HG03045 (cell line): ENCODE measurements at regions not wholly inside any gene's neighbourhood (a gene's known extent, or its start where the extent isn't known, plus 50 kb on each side); places are given as distances from the start of the nearest gene placed in this dataset.
"Not testable (repeated sequence)": the region's sequence is repeated elsewhere in the genome, so short reads cannot be mapped to it uniquely, and the experiment has no call there.

Experiments used
- ATAC-seq: cut with Tn5 transposase; IDR thresholded peaks from one replicate; pipeline ENCODE4 v1.9.1; 2021; ENCODE audit warnings: mild to moderate bottlenecking, moderate library complexity; ENCODE audit not compliant: unreplicated experiment

DNA sequence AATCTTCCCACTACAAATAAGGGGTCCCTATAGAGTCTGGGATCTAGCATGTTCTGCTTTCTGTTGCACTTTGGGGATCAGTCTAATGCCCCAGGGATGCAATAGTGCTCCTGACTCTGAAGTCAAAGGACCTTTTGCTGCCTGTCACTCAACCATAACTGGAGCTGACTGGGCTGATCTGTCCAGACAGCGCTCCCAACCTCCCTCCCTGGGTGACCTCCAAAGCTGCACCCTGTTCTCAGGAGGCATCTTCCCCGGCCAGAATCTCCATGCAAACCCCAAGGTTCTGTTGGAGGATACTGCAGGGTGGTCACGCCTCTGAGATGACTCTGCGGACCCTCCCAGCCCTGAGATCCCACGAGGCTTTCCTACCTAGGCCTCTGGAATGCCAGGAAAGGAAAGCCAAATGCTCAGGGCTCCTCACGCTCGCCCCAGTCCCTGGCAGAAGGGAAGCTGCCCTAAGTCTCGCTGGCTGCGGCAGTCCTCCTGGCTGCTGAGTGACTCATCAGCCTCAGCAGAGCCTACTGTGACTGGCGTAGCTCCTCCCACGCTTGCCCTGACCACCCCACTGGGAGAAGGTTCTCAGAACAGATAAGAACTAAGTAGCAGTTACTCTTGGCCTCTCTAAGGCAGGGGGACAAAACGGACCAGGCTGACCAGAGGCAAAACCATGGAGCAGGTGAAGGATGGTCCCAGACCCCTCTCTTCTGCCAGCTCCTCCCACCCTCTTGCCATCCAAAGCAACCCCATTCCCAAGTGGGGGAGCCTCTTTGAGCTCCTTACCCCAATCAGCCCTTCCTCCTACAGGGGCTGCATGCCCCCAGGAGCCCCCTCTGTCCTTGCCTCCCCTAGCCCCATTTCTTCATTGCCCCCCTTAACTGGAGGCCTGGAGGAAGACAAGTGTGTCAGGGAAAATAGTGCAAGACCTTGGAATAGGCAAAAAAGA lies 124.1 kb upstream of the TNRC6C start:
- no peak for ATAC-seq

DNA sequence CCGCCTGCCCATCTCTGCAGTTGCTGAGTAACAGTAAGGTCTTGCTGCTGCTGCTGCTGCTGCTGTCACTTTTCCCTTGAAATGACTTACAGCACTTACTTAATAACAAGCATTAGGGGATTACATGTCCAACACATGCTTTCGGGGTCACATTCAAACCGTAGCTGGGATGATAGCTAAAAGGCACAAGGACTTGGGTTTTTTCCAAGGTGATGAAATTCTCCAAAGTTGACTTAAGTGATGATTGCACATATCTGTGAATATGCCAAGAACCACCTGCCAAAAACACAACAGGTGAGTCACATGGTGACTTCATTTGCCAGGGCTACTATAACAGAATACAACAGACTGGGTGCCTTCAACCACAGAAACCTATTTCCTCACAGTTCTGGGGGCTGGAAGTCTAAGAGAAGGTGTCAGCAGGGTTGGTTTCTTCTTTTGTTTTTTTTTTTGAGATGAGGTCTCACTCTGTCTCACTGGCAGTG lies 121.9 kb upstream of the TNRC6C start:
- no peak for ATAC-seq

DNA sequence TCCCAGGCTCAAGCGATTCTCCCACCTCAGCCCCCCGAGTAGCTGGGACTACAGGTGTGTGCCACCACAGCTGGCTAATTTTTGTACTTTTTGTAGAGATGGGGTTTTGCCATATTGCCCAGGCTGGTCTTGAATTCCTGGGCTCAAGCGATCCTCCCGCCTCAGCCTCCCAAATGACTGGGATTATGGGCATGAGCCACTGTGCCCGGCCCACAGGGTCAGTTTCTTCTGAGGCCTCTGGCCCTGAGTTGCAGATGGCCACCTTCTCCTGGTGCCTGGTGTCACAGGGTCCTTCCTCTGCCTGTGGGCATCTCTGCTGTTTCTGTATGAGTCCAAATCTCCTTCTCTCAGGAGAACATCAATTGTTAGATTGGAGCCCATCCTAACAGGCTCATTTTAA lies 121.4 kb upstream of the TNRC6C start:
- ATAC-seq: not testable (repeated sequence)

DNA sequence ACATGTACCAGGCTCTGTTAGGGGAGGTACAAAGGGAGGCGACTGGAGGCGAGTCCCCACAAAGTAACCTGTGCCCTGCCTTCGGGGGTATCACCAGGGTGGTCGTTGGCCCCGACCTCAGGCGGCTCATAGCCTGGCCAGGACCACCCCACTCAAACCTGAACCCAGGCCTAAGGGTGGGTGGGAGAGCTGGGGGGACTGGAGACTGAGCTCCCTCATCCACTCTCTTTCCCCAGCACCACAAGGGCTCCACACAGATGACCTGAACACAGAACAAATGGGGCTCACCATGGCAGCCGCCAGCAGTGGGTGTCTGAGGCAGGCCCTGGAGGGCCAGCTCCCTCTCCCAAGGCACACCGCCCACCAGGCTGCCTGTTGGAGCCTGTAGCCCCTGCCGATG lies 120.6 kb upstream of the TNRC6C start:
- ATAC-seq: no peak

DNA sequence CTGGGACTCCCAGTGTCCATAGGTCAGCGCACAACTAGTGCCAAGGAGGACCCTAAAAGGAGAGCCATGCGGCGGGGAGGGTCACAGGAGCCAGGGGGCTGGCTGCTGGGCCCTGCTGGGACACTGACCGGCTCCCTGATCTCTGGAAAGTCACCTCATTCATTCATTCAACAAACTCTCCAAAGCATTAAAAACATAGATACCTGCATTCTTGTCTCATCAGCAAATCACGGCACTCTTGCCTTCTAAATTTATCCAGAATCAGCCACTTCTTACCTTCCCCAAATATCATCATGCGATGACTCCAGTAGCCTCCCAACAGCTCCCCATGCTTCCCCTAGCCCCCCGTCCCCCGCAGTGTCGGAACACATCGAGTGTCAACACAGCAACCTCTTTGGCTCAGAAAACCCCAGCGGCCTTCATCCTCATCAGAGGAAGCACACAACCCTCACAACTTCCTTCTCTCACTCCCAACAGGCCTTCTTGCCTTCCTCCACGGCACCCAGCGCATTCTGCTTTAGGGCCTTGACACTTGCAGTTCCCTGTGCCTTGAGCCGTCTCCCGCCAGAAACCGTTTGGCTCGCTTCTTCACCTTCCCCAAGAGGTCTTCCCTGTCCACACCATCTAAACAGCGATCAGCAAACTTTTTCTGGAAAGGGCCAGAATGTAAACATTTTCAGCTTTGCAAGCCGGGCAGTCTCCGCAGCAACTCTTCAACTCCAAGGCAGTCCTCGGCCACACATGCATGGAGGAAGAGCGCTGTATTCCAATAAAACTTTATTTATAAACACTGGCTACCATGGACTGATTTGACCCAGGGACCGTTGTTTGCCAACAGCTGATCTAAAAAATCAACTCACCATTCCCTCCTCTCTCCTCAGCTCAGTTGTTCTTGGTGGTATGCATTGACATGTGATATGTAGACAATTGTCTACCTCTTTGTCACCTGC lies 119.5 kb upstream of the TNRC6C start:
- ATAC-seq: no peak

DNA sequence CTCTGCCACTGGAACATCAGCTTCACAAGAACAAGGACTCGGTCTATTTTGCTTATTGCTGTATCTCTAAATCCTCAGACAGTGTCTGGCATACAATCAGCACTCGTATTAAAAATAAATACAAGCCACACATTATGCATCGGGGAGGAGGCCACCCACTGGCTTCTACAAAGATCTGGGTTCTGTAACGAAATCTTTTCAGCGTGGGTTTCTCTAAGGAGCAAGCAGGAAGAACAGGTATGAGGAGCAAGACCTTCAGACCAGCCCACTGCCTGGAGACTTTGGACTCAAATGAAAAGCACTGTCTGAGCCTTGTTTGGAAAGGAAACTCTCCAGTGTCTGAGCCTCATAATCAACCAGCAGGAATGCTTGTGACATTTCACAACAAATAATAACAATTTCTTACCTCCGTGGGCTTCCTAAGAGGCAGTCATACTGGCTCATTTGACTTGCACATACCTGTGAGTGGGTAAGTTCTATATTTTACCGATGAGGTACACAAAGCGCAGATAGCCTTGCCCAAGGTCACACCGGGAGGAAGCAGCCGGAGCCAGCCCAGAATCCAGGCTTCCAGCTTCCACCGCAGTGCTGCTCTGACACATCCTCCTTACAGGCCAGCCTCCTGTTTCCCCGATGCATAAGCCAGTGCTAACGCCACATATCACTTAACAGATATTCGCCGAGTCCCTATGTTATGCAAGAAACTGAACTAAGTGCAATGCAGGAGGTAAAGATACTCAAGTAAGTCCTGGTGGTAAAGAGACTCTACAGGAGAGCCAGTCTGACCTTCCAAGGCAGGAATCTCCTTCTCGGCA lies 118.6 kb upstream of the TNRC6C start:
- ATAC-seq: no peak

- no peak for ATAC-seq
These were observed 117.9 kb upstream of the TNRC6C start for GRCh38 chr17:77840513-77841165.

DNA sequence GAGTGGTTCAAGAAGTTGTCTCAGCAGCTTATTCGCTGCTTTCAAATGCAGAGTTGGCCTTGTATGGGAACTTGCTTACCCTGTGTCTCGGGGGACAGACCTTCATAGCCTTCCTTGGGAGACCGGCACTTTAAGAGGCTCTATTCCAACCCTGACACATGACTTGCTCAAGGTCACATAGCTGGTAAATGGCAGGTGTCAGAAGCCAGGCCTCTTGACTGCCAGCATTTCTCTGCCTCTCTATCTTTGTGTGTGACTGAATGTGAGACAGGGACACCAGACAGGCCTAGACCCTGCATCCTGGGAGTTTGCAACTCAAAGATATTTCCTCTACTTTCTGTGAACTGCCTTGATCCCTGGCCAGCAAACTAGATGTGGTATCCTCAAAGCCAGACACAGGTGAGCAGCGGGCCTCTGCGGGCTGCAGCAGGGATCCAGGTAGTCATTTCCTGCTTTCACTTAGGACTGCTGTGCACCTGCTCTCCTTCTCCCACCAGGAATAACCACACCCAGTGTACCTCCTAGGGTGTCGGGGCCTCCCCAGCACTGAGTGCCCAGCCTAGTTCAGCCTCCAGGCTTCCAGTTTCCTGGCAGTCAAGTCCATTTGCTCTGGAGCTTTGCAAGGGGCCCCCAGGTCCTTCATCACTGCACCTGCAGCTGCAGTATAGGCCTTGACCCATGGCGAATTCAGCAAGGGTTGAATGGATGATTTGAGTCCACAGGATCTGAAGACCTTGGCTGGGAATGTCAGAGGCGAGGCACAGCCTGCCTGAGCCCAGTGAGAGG lies 116.6 kb upstream of the TNRC6C start:
- ATAC-seq: no peak

DNA sequence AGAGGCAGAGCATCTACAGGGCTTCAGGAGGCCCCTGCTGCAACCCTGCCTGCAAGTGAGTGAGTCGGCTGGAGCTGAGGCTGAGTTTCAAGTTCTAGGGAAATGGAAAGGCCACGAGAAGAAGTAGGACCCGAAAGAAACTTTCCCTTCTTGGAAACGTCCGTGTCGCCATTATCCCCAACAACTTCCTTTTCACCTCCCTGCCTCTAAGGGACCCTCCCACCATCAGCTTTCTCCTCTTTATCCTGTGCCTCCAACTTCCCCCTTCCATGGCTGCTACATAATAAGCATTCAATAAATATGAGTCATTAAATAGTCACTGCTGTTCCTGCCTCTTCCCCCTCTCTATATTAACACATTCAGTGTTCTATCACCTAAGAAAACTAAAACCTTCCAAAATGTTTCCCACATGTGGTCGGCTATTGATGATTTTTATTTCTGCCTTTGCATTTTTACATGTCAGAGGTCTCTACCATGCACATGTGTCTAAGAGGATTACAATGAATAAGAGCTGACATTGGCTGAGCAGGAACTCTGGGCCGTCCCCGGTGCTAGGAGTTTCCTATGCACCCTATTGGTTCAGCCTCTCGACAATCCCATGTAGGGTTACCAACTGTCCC lies 115.9 kb upstream of the TNRC6C start:
- ATAC-seq: no peak

GRCh38 chr17:77843255-77843895 lies 115.1 kb upstream of the TNRC6C start:
- ATAC-seq: not testable (repeated sequence)

DNA sequence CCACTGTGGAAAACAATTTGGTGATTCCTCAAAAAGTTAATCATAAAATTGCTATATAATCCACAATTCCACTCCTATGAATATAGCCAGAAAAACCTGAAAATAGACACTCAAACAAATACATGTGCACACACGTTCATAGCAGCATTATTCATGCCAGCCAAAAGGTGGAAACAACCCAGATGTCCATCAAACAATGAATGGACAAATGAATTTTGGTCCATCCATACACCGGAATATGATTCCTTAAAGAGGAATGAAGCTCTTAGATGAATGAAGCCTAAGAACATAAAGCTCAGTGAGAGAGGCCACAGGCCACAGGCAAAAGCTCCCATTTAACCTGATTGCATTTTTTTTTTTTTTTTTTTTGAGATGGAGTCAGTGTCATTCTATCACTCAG lies 114.6 kb upstream of the TNRC6C start:
- ATAC-seq: no peak

GRCh38 chr17:77844681-77845080 lies 113.8 kb upstream of the TNRC6C start:
- ATAC-seq: no peak

DNA sequence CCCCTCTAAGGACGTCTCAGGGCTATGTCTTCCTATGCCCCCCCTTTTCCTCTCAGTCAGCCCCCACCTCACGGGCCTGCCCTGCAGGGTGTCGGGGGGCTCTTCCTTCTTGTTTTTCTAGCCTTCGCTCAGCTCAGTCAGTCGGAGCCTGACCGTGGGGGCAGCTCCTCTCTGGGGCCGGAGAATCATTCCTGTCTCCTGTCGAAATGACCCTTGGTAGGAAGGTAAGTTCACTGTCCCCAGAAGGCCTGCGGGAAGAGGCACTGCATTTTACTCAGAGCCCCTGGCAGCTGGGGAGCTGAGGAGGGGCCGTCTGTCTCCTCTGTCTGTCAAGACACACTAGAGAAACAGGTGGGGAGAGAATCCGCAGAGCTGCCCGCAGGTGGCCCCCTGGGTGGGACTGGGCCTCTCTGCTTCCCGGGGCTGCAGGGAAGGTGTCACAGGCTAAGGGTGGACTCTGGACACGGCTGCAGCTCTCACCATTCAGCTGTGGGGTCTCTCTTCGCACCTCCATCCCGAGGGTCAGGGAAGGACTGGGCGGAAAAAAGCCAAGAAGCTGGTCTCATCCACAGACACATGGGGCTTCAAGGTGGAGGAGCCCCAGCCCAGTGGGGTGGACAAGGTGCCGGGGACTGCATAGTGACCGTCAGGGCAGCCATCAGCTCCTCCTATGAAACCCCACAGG lies 112.8 kb upstream of the TNRC6C start:
- no peak for ATAC-seq

- ATAC-seq: no peak
These were observed 111.9 kb upstream of the TNRC6C start for GRCh38 chr17:77846531-77847085.

- no peak for ATAC-seq
These were observed 111.0 kb upstream of the TNRC6C start for GRCh38 chr17:77847221-77848085.

DNA sequence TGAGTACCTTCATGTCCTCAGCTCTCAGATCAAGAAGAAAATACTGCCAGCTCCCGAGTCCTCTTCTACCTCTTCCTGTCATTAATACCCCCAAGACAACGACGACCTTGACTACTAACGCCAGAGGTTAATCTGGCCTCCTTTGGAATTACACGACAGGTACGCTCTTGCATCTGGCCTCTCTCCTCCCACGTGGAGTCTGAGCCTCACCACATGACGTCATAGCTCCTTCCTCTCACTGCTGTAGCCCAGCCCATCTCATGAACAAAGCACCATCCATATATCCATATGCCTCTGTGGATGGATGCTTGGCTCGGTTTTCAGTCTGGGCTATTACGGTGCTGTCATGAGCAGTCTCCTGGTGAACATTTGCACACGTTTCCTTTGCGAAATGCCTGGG lies 110.2 kb upstream of the TNRC6C start:
- no peak for ATAC-seq

- ATAC-seq: no peak
These were observed 109.3 kb upstream of the TNRC6C start for GRCh38 chr17:77849239-77849638.
